Mesodermal cell (in vitro differentiated cells): ENCODE measurements at regions not wholly inside any gene's neighbourhood (a gene's known extent, or its start where the extent isn't known, plus 50 kb on each side); places are given as distances from the start of the nearest gene placed in this dataset.

ENCODE experiments used
- H3K27ac ChIP-seq: 2 replicates; pipeline ENCODE4 v1.7.0; 2013; ENCODE audit warnings: mild to moderate bottlenecking, low read depth, low read length, moderate library complexity; ENCODE audit not compliant: severe bottlenecking
- H3K36me3 ChIP-seq: 2 replicates; pipeline ENCODE4 v1.7.1; 2013; ENCODE audit warnings: mild to moderate bottlenecking, low read length, moderate library complexity; ENCODE audit not compliant: control insufficient read depth, insufficient read depth
- H3K4me1 ChIP-seq: one replicate; pipeline ENCODE4 v1.7.1; 2013; ENCODE audit warnings: mild to moderate bottlenecking, low read length; ENCODE audit not compliant: insufficient read depth, control insufficient read depth, poor library complexity, severe bottlenecking
- H3K4me3 ChIP-seq: 2 replicates; pipeline ENCODE4 v1.7.0; 2013; ENCODE audit warnings: low read length, control low read depth, mild to moderate bottlenecking; ENCODE audit not compliant: insufficient read depth, poor library complexity, severe bottlenecking; ENCODE audit errors: extremely low read depth
- H3K9me3 ChIP-seq: 2 replicates; pipeline ENCODE4 v1.7.1; 2013; ENCODE audit warnings: mild to moderate bottlenecking, low read length, moderate library complexity; ENCODE audit not compliant: control insufficient read depth
- WGBS, 2 experiments: methylation state at CpG; one replicate each; pipeline ENCODE4 v1.1.5; 2013; ENCODE audit warnings: missing lambda C conversion rate in 2 of 2; ENCODE audit not compliant: insufficient coverage in 2 of 2; 5-methylcytosine and 5-hydroxymethylcytosine counted together

DNA sequence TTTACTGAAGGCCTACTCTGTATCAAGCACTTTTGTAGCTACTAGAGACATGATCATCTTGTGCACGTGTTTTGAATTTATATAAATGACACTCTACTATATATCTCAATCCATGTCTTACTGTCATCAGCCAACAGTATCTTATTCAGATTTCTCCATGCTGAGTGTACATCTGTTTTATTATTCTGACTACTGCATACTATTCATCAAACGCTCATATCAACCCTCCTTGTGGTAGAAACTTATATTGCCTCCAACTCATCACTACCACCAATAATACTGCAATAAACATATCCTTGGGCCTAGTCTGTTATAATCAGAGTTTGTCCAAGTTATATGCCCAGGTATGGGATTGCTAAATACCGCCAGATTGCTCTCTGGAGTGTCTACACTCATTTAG, 81.6 kb upstream of the IRF2BP2 start:
- H3K27ac ChIP-seq = no peak overlapping the region
- H3K9me3 ChIP-seq = no peaks in the 10 kb centered on the region
- H3K4me3 ChIP-seq = no peak overlapping the region
- H3K4me1 ChIP-seq = no peaks in the 10 kb centered on the region
- 61 to 79% methylated on average over 2 of the region's 3 CpGs for WGBS, 2 experiments
- H3K36me3 ChIP-seq = no peaks in the 10 kb centered on the region

DNA sequence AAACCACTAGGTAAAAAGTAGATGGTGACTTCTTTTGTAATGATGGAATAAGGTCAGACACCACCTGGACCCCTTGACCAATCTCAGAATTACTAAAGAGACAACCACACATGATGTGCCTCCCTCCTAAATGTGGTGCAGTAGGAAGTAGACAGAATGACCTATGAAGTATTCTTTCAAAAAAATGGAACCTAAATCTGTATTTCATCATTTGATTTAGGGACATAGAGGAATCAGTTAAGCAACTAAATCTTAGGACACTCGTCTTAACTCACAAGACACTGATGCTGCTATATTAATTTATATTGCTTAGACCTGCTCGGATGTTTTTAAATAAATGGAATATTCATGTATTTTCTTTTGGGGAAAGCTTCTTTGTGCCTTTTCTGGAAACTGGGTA, 80.9 kb upstream of the IRF2BP2 start:
- no peak overlapping the region for H3K4me3 ChIP-seq
- H3K27ac ChIP-seq = no peak overlapping the region
- no peaks in the 10 kb centered on the region for H3K36me3 ChIP-seq
- 83 to 100% methylated on average over 1 of the region's 2 CpGs for WGBS, 2 experiments
- H3K9me3 ChIP-seq = no peaks in the 10 kb centered on the region
- H3K4me1 ChIP-seq = no peaks in the 10 kb centered on the region

DNA sequence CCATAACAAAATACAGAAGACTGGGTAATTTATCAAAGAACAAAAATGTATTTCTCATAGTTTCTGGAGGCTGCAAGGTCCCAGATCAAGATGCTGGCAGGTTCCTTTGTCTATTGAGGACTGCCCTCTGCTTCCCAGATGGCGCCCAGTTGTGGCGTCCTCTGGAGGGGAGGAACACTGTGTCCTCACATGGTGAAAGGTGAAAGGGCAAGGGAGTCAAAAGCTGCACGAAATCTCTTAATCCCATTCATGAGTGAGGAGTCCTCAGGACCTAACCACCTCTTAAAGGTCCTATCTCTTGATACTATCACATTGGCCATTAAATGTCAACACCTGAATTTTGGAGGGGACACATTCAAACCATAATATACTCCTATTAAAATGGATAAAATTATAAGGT, 79.3 kb upstream of the IRF2BP2 start:
- no peaks in the 10 kb centered on the region for H3K9me3 ChIP-seq
- no peak overlapping the region for H3K27ac ChIP-seq
- H3K4me1 ChIP-seq = no peaks in the 10 kb centered on the region
- 77 to 100% methylated on average over 1 to 3 of the region's 3 CpGs for WGBS, 2 experiments
- no peaks in the 10 kb centered on the region for H3K36me3 ChIP-seq
- no peak overlapping the region for H3K4me3 ChIP-seq

DNA sequence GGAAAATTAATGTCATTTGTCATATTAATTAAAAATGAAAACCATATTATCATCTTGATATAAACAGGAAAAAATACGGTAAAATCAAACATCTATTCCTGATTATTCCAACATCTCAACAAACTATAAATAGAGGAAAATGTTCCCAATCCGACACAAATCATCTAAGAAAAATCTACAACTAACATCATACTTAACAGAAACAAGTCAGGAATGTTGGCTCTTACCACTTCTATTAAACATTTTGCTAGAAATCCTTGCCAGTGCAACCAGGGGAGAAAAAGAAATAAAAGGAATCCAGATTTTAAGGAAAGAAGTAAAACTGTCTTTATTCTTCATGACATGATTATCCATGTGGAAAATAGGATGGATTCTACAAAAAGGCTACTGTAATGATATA, 77.0 kb upstream of the IRF2BP2 start:
- Histone ChIP-seq H3K4me1 (no peaks in the 10 kb centered on the region), H3K27ac (no peak overlapping the region), H3K36me3 (no peaks in the 10 kb centered on the region), H3K4me3 (no peak overlapping the region), H3K9me3 (no peaks in the 10 kb centered on the region)
- 80 to 86% methylated on average over 1 to 2 of the region's 2 CpGs for WGBS, 2 experiments

DNA sequence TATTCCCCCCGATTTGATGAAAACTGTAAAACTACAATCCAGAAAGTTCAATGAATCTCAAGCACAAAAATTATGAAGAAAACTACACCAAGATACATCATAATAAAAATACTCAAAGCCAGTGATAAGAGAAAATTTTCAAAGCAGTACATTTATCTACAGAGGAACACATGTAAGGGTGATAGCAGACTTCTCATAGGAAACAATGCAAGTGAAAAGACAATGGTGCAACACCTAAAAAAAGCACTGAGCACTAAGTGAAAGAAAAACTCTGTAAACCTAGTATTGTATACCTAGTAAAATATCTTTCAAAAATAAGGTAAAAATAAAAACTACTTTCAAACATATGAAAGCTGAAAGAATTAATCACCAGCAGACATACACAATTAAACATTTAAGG, 76.1 kb upstream of the IRF2BP2 start:
- Histone ChIP-seq H3K27ac (no peak overlapping the region), H3K4me3 (no peak overlapping the region), H3K4me1 (no peaks in the 10 kb centered on the region), H3K9me3 (no peaks in the 10 kb centered on the region), H3K36me3 (no peaks in the 10 kb centered on the region)
- WGBS, 2 experiments = no CpG with 5 or more reads among the region's 1 CpG

DNA sequence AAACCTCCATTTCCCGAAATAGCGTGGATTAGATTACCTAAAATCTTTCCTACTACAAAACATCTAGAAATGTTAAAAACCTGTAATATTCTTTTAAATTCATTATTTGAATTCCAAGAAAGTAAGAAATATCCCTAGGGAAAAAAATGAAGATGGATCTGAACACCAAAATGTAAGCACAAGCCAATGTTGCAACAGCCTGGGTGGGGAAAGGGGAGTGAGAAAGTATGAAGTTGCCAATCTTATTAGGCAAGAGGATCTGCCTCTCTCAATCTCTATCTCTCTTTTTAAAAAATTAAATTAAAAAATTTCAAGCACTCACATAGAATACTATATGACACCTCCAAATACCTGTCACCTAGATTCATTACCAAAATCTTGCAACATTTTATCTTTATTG, 74.9 kb upstream of the IRF2BP2 start:
- Histone ChIP-seq H3K4me3 (no peak overlapping the region), H3K4me1 (no peaks in the 10 kb centered on the region), H3K36me3 (no peaks in the 10 kb centered on the region), H3K27ac (no peak overlapping the region), H3K9me3 (no peaks in the 10 kb centered on the region)
- no CpG with 5 or more reads among the region's 2 CpGs for WGBS, 2 experiments

DNA sequence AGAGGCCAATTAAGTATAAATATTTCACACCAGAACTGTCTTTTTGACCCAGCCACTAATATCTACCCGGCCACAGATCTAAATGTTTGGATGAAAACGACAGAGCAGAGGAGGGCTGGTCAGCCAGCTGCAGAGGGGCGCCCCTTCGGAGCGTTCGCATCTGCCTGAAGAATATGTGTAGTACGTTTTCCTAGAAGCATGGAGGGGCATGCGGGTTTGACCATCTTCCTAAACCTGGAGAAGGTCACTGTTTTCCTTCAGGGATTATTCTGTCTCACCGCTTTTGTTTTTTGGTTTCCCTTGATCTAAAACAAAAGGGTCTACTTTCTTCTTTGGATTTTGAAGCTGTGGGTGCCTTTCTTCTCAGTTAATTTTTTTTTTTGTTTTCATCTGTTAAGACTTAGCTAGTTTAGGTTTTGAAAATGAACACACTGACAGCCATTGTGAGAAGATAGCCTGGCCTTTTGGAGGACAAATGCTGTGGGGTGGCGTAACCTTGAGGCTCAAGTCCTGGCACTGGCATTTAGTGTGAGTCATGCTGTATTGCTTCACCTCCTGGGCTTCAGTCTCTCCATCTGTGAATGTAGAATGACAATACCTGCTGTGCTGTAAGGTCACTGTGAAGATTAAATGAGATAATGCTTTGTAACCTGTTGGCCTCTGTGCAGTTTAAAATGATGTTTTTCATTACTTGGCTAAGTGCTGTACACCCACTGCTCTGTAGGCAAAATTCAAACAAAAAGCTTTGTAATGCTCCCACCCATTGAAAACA, 74.1 kb upstream of the IRF2BP2 start:
- Histone ChIP-seq H3K27ac (no peak overlapping the region), H3K9me3 (no peaks in the 10 kb centered on the region), H3K4me1 (no peaks in the 10 kb centered on the region), H3K36me3 (no peaks in the 10 kb centered on the region), H3K4me3 (no peak overlapping the region)
- 80 to 81% methylated on average over 8 to 9 of the region's 10 CpGs for WGBS, 2 experiments

DNA sequence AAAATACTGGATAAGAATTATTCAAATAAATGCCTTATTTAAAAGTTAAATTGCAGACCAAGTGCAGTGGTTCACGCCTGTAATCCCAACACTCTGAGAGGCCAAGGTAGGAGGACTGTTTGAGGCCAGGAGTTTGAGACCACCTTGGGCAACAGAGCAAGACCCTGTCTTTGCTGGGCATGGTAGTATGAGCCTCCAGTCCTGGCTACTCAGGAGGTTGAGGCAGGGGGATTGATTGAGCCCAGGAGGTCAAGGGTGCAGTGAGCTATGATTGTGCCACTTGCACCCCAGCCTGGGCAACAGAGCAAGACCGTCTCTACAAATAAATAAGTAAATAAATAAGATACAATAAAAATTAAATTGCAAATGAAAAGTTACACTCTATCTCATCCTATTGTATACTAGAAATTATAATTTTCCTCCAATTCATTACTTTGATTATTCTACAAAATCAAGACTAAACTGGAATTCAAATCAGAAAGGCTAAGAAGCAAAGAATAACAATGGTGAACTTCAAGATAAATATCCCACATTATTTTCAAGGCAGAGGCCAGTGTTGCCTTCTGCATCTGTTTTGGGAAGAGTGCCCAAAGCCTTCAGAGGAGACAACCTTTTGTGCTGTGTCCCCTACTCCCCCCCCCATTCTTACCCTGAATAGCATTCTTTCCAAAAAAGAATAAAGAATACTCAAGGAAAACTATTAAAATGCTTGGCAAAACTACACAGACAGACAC, 73.3 kb upstream of the IRF2BP2 start:
- 80 to 91% methylated on average over 1 of the region's 2 CpGs for WGBS, 2 experiments
- no peaks in the 10 kb centered on the region for H3K9me3 ChIP-seq
- no peak overlapping the region for H3K4me3 ChIP-seq
- no peaks in the 10 kb centered on the region for H3K36me3 ChIP-seq
- no peak overlapping the region for H3K27ac ChIP-seq
- H3K4me1 ChIP-seq = no peaks in the 10 kb centered on the region

DNA sequence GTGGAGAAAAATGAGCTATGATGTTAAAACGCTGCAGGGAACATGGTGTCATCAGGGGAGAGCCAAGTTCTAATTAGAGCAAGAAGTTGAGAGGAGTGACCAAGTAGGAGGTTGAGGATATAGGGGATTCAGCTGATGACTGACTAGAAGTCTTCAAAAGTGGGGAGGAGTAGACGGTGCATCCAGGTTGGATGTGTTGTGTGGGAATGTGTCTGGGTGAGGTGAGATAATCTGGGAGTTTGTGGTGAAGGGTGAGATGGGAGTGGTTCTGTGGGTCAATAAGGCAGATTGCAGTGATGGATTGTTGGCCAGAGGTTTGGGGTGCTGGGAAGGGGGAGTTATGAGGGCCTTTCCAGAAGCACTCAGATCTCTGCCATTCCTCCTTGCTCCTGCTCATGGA, 72.0 kb upstream of the IRF2BP2 start:
- H3K36me3 ChIP-seq = no peaks in the 10 kb centered on the region
- H3K27ac ChIP-seq = no peak overlapping the region
- no peak overlapping the region for H3K4me3 ChIP-seq
- WGBS, 2 experiments = 88 to 96% methylated on average over 2 of the region's 2 CpGs
- no peaks in the 10 kb centered on the region for H3K4me1 ChIP-seq
- no peaks in the 10 kb centered on the region for H3K9me3 ChIP-seq

DNA sequence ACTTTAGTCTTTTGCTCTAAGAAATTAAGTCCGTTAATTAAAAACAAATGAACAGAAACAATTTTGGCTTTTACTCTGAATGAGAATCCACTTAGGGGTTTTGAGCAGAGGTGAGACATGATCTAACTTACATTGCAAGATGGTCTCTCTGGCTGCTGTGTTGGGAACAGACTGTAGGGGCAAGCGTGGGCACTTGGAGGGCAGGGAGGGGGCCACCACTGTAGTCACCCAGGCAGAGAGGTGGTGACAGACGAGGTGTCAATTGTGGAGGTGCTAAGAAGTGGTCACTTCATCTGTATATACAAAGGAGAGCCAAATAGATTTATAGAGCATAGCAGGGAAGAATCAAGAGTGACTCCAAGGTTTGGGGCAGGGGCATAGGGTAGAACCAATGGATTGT, 71.1 kb upstream of the IRF2BP2 start:
- Histone ChIP-seq H3K9me3 (no peaks in the 10 kb centered on the region), H3K4me1 (peaks cover 6% of the 10 kb centered on the region), H3K36me3 (no peaks in the 10 kb centered on the region), H3K27ac (no peak overlapping the region), H3K4me3 (no peak overlapping the region)
- 76 to 93% methylated on average over 3 of the region's 3 CpGs for WGBS, 2 experiments

DNA sequence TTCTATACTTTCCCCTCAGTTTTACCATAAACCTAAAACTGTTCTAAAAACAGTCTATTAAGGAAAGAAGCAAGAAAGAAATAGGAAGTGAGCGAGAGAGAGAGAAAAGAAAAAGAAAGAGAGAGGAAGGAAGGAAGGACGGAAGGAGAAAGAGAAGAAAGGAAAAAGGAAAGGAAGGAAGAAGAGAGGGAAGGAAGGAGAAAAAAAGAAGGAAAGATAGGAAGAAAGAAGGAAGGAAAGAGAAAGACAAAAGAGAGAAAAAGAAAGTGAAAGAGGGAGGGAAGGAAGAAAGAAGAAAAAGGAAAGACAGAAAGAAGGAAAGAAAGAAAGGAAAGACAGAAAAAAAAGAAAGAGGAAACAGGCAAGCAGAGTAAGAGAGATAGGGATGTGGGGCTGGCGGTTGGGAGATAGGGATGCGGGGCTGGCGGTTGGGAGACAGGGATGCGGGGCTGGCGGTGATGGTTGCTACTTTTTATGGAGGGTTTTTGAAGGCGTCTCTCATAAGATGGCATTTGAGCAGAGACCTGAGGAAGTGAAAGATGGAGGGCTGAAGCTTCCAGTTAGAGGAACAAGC, 70.4 kb upstream of the IRF2BP2 start:
- peaks cover 8% of the 10 kb centered on the region for H3K4me1 ChIP-seq
- no peak overlapping the region for H3K4me3 ChIP-seq
- H3K36me3 ChIP-seq = no peaks in the 10 kb centered on the region
- WGBS, 2 experiments = 88 to 97% methylated on average over 7 to 8 of the region's 8 CpGs
- H3K27ac ChIP-seq = no peak overlapping the region
- no peaks in the 10 kb centered on the region for H3K9me3 ChIP-seq
